Smooth muscle cell (in vitro differentiated cells): ENCODE measurements at regions not wholly inside any gene's neighbourhood (a gene's known extent, or its start where the extent isn't known, plus 50 kb on each side); places are given as distances from the start of the nearest gene placed in this dataset.

Experiments
- DNase-seq: peaks from one replicate; lab custom pipeline; 2025; ENCODE audit not compliant: unreplicated experiment; lab: John Stamatoyannopoulos, UW
- H2AFZ ChIP-seq: fragments of 200-600 bp; sonication (generic); 2 replicates; pipeline ENCODE4 v1.6.0; 2016; ENCODE audit warnings: antibody characterized with exemption, low read depth, mild to moderate bottlenecking
- H3F3A ChIP-seq: fragments of 200-600 bp; sonication (generic); 2 replicates; pipeline ENCODE4 v1.6.0; 2017; ENCODE audit warnings: antibody characterized with exemption, low read depth
- H3K27ac ChIP-seq: fragments of 200-600 bp; sonication (generic); 2 replicates; pipeline ENCODE4 v1.5.1; 2016; ENCODE audit warnings: low read depth, mild to moderate bottlenecking
- H3K27me3 ChIP-seq: fragments of 200-600 bp; sonication (generic); 2 replicates; pipeline ENCODE4 v1.6.1; 2016; ENCODE audit warnings: low read depth, mild to moderate bottlenecking
- H3K36me3 ChIP-seq: fragments of 200-600 bp; sonication (generic); 2 replicates; pipeline ENCODE4 v1.5.1; 2016; ENCODE audit warnings: low read depth
- H3K4me1 ChIP-seq: fragments of 200-600 bp; sonication (generic); 2 replicates; pipeline ENCODE4 v1.5.1; 2016; ENCODE audit warnings: low read depth
- H3K4me2 ChIP-seq: fragments of 200-600 bp; sonication (generic); 2 replicates; pipeline ENCODE4 v1.6.0; 2016; ENCODE audit warnings: mild to moderate bottlenecking
- H3K4me3 ChIP-seq: fragments of 200-600 bp; sonication (generic); 2 replicates; pipeline ENCODE4 v1.5.1; 2016; ENCODE audit warnings: mild to moderate bottlenecking
- H3K79me2 ChIP-seq: fragments of 200-600 bp; sonication (generic); 2 replicates; pipeline ENCODE4 v1.6.0; 2016; ENCODE audit warnings: low read depth, mild to moderate bottlenecking
- H3K9ac ChIP-seq: fragments of 200-600 bp; sonication (generic); 2 replicates; pipeline ENCODE4 v1.6.0; 2016; ENCODE audit warnings: low read depth
- H3K9me3 ChIP-seq: fragments of 200-600 bp; sonication (generic); replicated peaks from 2 replicates; pipeline ENCODE4 v1.5.1; 2016; ENCODE audit warnings: low read depth
- H4K20me1 ChIP-seq: fragments of 200-600 bp; sonication (generic); 2 replicates; pipeline ENCODE4 v1.6.0; 2016; ENCODE audit warnings: low read depth
- CTCF ChIP-seq: fragments of 200-600 bp; sonication (generic); IDR thresholded peaks from 2 replicates; pipeline ENCODE4 v1.5.1; 2017; ENCODE audit warnings: borderline replicate concordance, mild to moderate bottlenecking, antibody characterized with exemption; ENCODE audit not compliant: insufficient read depth, poor library complexity, severe bottlenecking
- WGBS: methylation state at CpG from one replicate; pipeline ENCODE4 v1.1.7; 2016; ENCODE audit warnings: low lambda C conversion rate; 5-methylcytosine and 5-hydroxymethylcytosine counted together

- Histone ChIP-seq H3K4me2 (peak overlapping the region; percentile 69), H3K36me3 (no peaks in the 10 kb centered on the region), H3F3A (peaks cover 6% of the 10 kb centered on the region), H3K4me3 (no peak overlapping the region), H2AFZ (peak overlapping the region; percentile 62), H4K20me1 (no peaks in the 10 kb centered on the region), H3K9ac (peak overlapping the region; percentile 49), H3K27ac (peak overlapping the region; percentile 90), H3K9me3 (no peaks in the 10 kb centered on the region), H3K27me3 (no peaks in the 10 kb centered on the region), H3K79me2 (no peaks in the 10 kb centered on the region), H3K4me1 (no peaks in the 10 kb centered on the region)
- no peak for TF ChIP-seq CTCF
- 15% methylated on average over 4 of the region's 4 CpGs for WGBS
- DNase-seq = peak; percentile 5
Observed at GRCh38 chr10:10222304-10222841, 795.3 kb upstream of the CELF2 start.

- H2AFZ ChIP-seq = peak overlapping the region; percentile 62
- no peaks in the 10 kb centered on the region for H3K79me2 ChIP-seq
- H3K27ac ChIP-seq = peak overlapping the region; percentile 90
- no peak overlapping the region for H3K4me3 ChIP-seq
- peaks cover 6% of the 10 kb centered on the region for H3F3A ChIP-seq
- no peaks in the 10 kb centered on the region for H4K20me1 ChIP-seq
- peak overlapping the region; percentile 49 for H3K9ac ChIP-seq
- H3K4me1 ChIP-seq = no peaks in the 10 kb centered on the region
- no peaks in the 10 kb centered on the region for H3K36me3 ChIP-seq
- 53% methylated on average over 3 of the region's 3 CpGs for WGBS
- H3K9me3 ChIP-seq = no peaks in the 10 kb centered on the region
- no peak for TF ChIP-seq CTCF
- H3K4me2 ChIP-seq = peak overlapping the region; percentile 8
- H3K27me3 ChIP-seq = no peaks in the 10 kb centered on the region
- no peak for DNase-seq
Observed at GRCh38 chr10:10223131-10223530, 794.5 kb upstream of the CELF2 start.

- no peak overlapping the region for H3K4me2 ChIP-seq
- no peaks in the 10 kb centered on the region for H3K9me3 ChIP-seq
- H3K36me3 ChIP-seq = no peaks in the 10 kb centered on the region
- no peak overlapping the region for H3K4me3 ChIP-seq
- H4K20me1 ChIP-seq = no peaks in the 10 kb centered on the region
- H2AFZ ChIP-seq = no peak overlapping the region
- H3K9ac ChIP-seq = no peak overlapping the region
- no peak for TF ChIP-seq CTCF
- WGBS = 71% methylated on average over 4 of the region's 4 CpGs
- H3F3A ChIP-seq = peaks cover 6% of the 10 kb centered on the region
- H3K27me3 ChIP-seq = no peaks in the 10 kb centered on the region
- DNase-seq = no peak
- H3K27ac ChIP-seq = no peak overlapping the region
- H3K79me2 ChIP-seq = no peaks in the 10 kb centered on the region
- no peaks in the 10 kb centered on the region for H3K4me1 ChIP-seq
Observed at GRCh38 chr10:10225136-10225676, 792.5 kb upstream of the CELF2 start.

GRCh38 chr10:10233229-10233628 is 784.4 kb upstream of the CELF2 start:
- H3K9me3 ChIP-seq = no peaks in the 10 kb centered on the region
- WGBS = 91% methylated on average over 2 of the region's 2 CpGs
- no peak overlapping the region for H3K4me3 ChIP-seq
- no peak overlapping the region for H3K27ac ChIP-seq
- no peak for DNase-seq
- H3K27me3 ChIP-seq = no peaks in the 10 kb centered on the region
- no peaks in the 10 kb centered on the region for H4K20me1 ChIP-seq
- no peak overlapping the region for H3K4me2 ChIP-seq
- no peak overlapping the region for H2AFZ ChIP-seq
- no peaks in the 10 kb centered on the region for H3K36me3 ChIP-seq
- H3K79me2 ChIP-seq = no peaks in the 10 kb centered on the region
- TF ChIP-seq CTCF = no peak
- no peaks in the 10 kb centered on the region for H3F3A ChIP-seq
- H3K4me1 ChIP-seq = peaks cover 11% of the 10 kb centered on the region
- H3K9ac ChIP-seq = no peak overlapping the region
